ENCODE measurements at regions not wholly inside any gene's neighbourhood (a gene's known extent, or its start where the extent isn't known, plus 50 kb on each side); places are given as distances from the start of the nearest gene placed in this dataset.

GRCh38 chr5:120124961-120125360 is 339.1 kb upstream of the PRR16 start:
- intact Hi-C loops (cut with micrococcal nuclease) (no loop called here), in situ Hi-C loops (cut with MboI) (no loop called here)
- Histone ChIP-seq H3K9me3 (replicated peaks; ENCODE audit: control insufficient read depth, insufficient read depth, low read depth, low read length) (no peaks in the 10 kb centered on the region), H3K27ac (ENCODE audit: extremely low read depth, low read depth, low read length) (no peak overlapping the region), H3K4me1 (replicated peaks in 1 of 2; ENCODE audit: control insufficient read depth in 2 of 2, insufficient read depth in 2 of 2, low read length in 2 of 2) (no peaks in the 10 kb centered on the region), H3K27me3 (ENCODE audit: control insufficient read depth in 2 of 2, insufficient read depth in 2 of 2, low read length in 2 of 2) (no peaks in the 10 kb centered on the region), H3K9ac (ENCODE audit: insufficient read depth in 1 of 2, low read depth in 2 of 2, low read length in 2 of 2) (no peak overlapping the region), H3K4me3 (no peak overlapping the region), H3K36me3 (ENCODE audit: control insufficient read depth, insufficient read depth, low read length) (no peaks in the 10 kb centered on the region), H2AFZ (ENCODE audit: low read depth, low read length) (no peak overlapping the region), H3K4me2 (ENCODE audit: insufficient read depth, low read length) (no peak overlapping the region), H4K20me1 (replicated peaks; ENCODE audit: control insufficient read depth, insufficient read depth, low read length) (no peaks in the 10 kb centered on the region), H3K9me1 (ENCODE audit: control insufficient read depth, insufficient read depth, low read length) (no peaks in the 10 kb centered on the region), H3K79me2 (ENCODE audit: control insufficient read depth, insufficient read depth, low read length) (no peaks in the 10 kb centered on the region)
- WGBS (ENCODE audit: insufficient coverage, low coverage, missing lambda C conversion rate), result 5% methylated on average over 2 of the region's 2 CpGs
- TF ChIP-seq ZNF384 (IDR thresholded peaks at IDR 0.05; ENCODE audit: low read depth, low read length), result no peak
- TF ChIP-seq DNMT1 (IDR thresholded peaks at IDR 0.05), result no peak
- no peak for TF ChIP-seq ZNF586 (CRISPR knock-in tag; conservative IDR thresholded peaks at IDR 0.05)
- TF ChIP-seq NR2F6 (CRISPR knock-in tag; IDR thresholded peaks at IDR 0.05), result no peak
- TF ChIP-seq RFX5 (IDR thresholded peaks at IDR 0.05; ENCODE audit: low read depth, low read length), result no peak
- no peak for TF ChIP-seq ZNF197 (CRISPR knock-in tag; IDR thresholded peaks at IDR 0.05; ENCODE audit: low read depth)
- TF ChIP-seq IRF2 (CRISPR knock-in tag; IDR thresholded peaks at IDR 0.05), result no peak
- TF ChIP-seq CEBPZ (IDR thresholded peaks at IDR 0.05; ENCODE audit: borderline replicate concordance, low read depth, low read length), result no peak
- no peak for TF ChIP-seq ZNF431 (CRISPR knock-in tag; IDR thresholded peaks at IDR 0.05)
- no peak for TF ChIP-seq STAT5A (IDR thresholded peaks at IDR 0.05; ENCODE audit: borderline replicate concordance, low read length)
- no peak for TF ChIP-seq ZNF311 (CRISPR knock-in tag; IDR thresholded peaks at IDR 0.05)
- no peak for TF ChIP-seq TSHZ1 (CRISPR knock-in tag; IDR thresholded peaks at IDR 0.05)
- no peak for TF ChIP-seq ZNF780A (CRISPR knock-in tag; IDR thresholded peaks at IDR 0.05)
- TF ChIP-seq PHF8 (IDR thresholded peaks at IDR 0.05; ENCODE audit: borderline replicate concordance, low read length), result no peak
- ChIA-PET POLR2A (interaction anchor here (1.0 kb wide), 1 partner anchor 18 kb away, joined by 3 read pairs; no protein-coding TSS in a partner anchor), CTCF (ENCODE audit: low intra/inter-chr PET ratio) (no interaction called here)
- DNase-seq (ENCODE audit: extremely low read depth in 1 of 4, low spot score in 3 of 4), result no peak
- FAIRE-seq, result no peak
- no peak for ATAC-seq
- BruUV-seq (replicated peaks), result no TSS peak

Measured in K562 (cell line).